ENCODE measurements at regions not wholly inside any gene's neighbourhood (a gene's known extent, or its start where the extent isn't known, plus 50 kb on each side); places are given as distances from the start of the nearest gene placed in this dataset.

DNA sequence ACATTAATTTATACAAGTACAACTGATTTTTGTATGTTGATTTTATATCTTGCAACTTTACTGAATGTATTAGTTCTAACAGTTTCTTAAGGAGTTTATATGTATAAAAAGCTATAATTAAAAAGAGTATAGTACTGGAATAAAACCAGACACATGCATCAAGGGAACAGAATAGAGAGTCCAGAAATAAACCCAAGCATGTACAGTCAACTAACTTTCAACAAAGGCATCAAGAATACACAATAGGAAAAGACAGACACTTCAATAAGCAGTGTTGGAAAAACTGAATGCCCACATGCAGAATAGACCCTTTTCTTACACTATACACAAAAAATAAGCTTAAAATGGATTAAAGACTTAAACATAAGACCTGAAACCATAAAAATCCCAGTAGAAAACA lies 170.9 kb downstream of the ICE1 start:
- TF ChIP-seq, protein P1, sequence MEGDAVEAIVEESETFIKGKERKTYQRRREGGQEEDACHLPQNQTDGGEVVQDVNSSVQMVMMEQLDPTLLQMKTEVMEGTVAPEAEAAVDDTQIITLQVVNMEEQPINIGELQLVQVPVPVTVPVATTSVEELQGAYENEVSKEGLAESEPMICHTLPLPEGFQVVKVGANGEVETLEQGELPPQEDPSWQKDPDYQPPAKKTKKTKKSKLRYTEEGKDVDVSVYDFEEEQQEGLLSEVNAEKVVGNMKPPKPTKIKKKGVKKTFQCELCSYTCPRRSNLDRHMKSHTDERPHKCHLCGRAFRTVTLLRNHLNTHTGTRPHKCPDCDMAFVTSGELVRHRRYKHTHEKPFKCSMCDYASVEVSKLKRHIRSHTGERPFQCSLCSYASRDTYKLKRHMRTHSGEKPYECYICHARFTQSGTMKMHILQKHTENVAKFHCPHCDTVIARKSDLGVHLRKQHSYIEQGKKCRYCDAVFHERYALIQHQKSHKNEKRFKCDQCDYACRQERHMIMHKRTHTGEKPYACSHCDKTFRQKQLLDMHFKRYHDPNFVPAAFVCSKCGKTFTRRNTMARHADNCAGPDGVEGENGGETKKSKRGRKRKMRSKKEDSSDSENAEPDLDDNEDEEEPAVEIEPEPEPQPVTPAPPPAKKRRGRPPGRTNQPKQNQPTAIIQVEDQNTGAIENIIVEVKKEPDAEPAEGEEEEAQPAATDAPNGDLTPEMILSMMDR (IDR thresholded peaks at IDR 0.05; ENCODE audit: low read length): no peak
- no peak for TF ChIP-seq EZH2 (IDR thresholded peaks at IDR 0.05; ENCODE audit: borderline replicate concordance, low read length)
